GM12801 (cell line): ENCODE measurements at regions not wholly inside any gene's neighbourhood (a gene's known extent, or its start where the extent isn't known, plus 50 kb on each side); places are given as distances from the start of the nearest gene placed in this dataset.

ENCODE experiments used
- CTCF ChIP-seq: IDR thresholded peaks from one replicate; pipeline ENCODE4 v1.5.1; 2011; ENCODE audit warnings: control low read depth; ENCODE audit not compliant: insufficient read length; ENCODE audit errors: extremely low read depth

- TF ChIP-seq CTCF: no peak
Observed at GRCh38 chr12:107330831-107331431, 237.6 kb upstream of the CRY1 start.

- TF ChIP-seq CTCF: no peak
Observed at GRCh38 chr12:107331471-107331870, 238.1 kb upstream of the CRY1 start.

GRCh38 chr12:107331912-107332311 lies 238.6 kb upstream of the CRY1 start:
- TF ChIP-seq CTCF: no peak

GRCh38 chr12:107332743-107333142 lies 239.4 kb upstream of the CRY1 start:
- no peak for TF ChIP-seq CTCF

- no peak for TF ChIP-seq CTCF
Observed at GRCh38 chr12:107335802-107336570, 242.6 kb upstream of the CRY1 start.

- TF ChIP-seq CTCF: no peak
Observed at GRCh38 chr12:107336695-107337094, 243.3 kb upstream of the CRY1 start.

GRCh38 chr12:107337346-107338095 lies 244.2 kb upstream of the CRY1 start:
- TF ChIP-seq CTCF: no peak
